ENCODE measurements at regions not wholly inside any gene's neighbourhood (a gene's known extent, or its start where the extent isn't known, plus 50 kb on each side); places are given as distances from the start of the nearest gene placed in this dataset.

GRCh38 chr11:115608976-115609375 lies 104.8 kb upstream of the CADM1 start:
- no peak for TF ChIP-seq NR3C1 (IDR thresholded peaks at IDR 0.05)
- no peak for TF ChIP-seq HOXB5 (CRISPR knock-in tag; IDR thresholded peaks at IDR 0.05)
